ENCODE measurements at regions not wholly inside any gene's neighbourhood (a gene's known extent, or its start where the extent isn't known, plus 50 kb on each side); places are given as distances from the start of the nearest gene placed in this dataset.

GRCh38 chr1:96016219-96016618, 705.4 kb upstream of the PTBP2 start:
- H3K4me3 ChIP-seq (ENCODE audit: low read depth, low read length) = no peak overlapping the region
- TF ChIP-seq CTCF (IDR thresholded peaks at IDR 0.05; ENCODE audit: borderline replicate concordance, insufficient read depth, low read depth, low read length) = no peak

GRCh38 chr1:96020378-96020777, 701.2 kb upstream of the PTBP2 start:
- H3K4me3 ChIP-seq (ENCODE audit: low read depth, low read length) = no peak overlapping the region
- TF ChIP-seq CTCF (IDR thresholded peaks at IDR 0.05; ENCODE audit: borderline replicate concordance, insufficient read depth, low read depth, low read length) = no peak

GRCh38 chr1:96025062-96025461, 696.5 kb upstream of the PTBP2 start:
- no peak for TF ChIP-seq CTCF (IDR thresholded peaks at IDR 0.05; ENCODE audit: borderline replicate concordance, insufficient read depth, low read depth, low read length)
- H3K4me3 ChIP-seq (ENCODE audit: low read depth, low read length) = no peak overlapping the region

GRCh38 chr1:96028071-96028470, 693.5 kb upstream of the PTBP2 start:
- TF ChIP-seq CTCF (IDR thresholded peaks at IDR 0.05; ENCODE audit: borderline replicate concordance, insufficient read depth, low read depth, low read length) = no peak
- H3K4me3 ChIP-seq (ENCODE audit: low read depth, low read length) = no peak overlapping the region

- TF ChIP-seq CTCF (IDR thresholded peaks at IDR 0.05; ENCODE audit: borderline replicate concordance, insufficient read depth, low read depth, low read length) = no peak
- H3K4me3 ChIP-seq (ENCODE audit: low read depth, low read length) = no peak overlapping the region
Measured at GRCh38 chr1:96030312-96030711, 691.3 kb upstream of the PTBP2 start.

GRCh38 chr1:96034006-96034405, 687.6 kb upstream of the PTBP2 start:
- TF ChIP-seq CTCF (IDR thresholded peaks at IDR 0.05; ENCODE audit: borderline replicate concordance, insufficient read depth, low read depth, low read length) = no peak

GRCh38 chr1:96036763-96037162, 684.8 kb upstream of the PTBP2 start:
- no peak overlapping the region for H3K4me3 ChIP-seq (ENCODE audit: low read depth, low read length)
- no peak for TF ChIP-seq CTCF (IDR thresholded peaks at IDR 0.05; ENCODE audit: borderline replicate concordance, insufficient read depth, low read depth, low read length)

More at GRCh38 chr1:96034006-96034405, 687.6 kb upstream of the PTBP2 start:
- no peak overlapping the region for H3K4me3 ChIP-seq (ENCODE audit: low read depth, low read length)
